ENCODE measurements at regions not wholly inside any gene's neighbourhood (a gene's known extent, or its start where the extent isn't known, plus 50 kb on each side); places are given as distances from the start of the nearest gene placed in this dataset.

DNA sequence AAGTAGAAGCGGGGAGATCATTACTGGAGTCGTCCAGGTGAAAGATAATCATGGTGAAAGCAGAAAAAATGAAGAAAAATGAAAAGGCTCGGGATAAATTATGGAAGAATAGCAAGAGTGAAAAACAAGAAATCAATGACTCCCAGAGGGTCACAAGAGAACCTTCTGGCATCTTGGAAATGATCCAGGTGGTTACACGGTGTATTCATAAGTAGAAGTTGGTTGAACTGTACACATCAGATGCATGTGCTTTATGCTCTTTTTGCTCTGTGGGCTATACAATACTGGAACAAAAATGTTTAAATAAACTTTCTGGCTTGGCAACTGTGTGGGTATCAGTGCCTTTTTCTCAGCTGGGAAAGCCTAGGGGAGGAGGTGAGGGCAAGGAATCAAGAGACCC, 348.9 kb downstream of the RND3 start:
- intact Hi-C loops (cut with DNase I; ENCODE audit: low total_unique reads): no loop called here
- H3K9me3 ChIP-seq: no peaks in the 10 kb centered on the region
- no peak overlapping the region for H3K27ac ChIP-seq
- TF ChIP-seq EP300 (IDR thresholded peaks at IDR 0.05): no peak
- no peak for TF ChIP-seq POLR2A (IDR thresholded peaks at IDR 0.05)
- TF ChIP-seq, protein P1, sequence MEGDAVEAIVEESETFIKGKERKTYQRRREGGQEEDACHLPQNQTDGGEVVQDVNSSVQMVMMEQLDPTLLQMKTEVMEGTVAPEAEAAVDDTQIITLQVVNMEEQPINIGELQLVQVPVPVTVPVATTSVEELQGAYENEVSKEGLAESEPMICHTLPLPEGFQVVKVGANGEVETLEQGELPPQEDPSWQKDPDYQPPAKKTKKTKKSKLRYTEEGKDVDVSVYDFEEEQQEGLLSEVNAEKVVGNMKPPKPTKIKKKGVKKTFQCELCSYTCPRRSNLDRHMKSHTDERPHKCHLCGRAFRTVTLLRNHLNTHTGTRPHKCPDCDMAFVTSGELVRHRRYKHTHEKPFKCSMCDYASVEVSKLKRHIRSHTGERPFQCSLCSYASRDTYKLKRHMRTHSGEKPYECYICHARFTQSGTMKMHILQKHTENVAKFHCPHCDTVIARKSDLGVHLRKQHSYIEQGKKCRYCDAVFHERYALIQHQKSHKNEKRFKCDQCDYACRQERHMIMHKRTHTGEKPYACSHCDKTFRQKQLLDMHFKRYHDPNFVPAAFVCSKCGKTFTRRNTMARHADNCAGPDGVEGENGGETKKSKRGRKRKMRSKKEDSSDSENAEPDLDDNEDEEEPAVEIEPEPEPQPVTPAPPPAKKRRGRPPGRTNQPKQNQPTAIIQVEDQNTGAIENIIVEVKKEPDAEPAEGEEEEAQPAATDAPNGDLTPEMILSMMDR (IDR thresholded peaks at IDR 0.05): no peak
- no peak for TF ChIP-seq POLR2AphosphoS5 (IDR thresholded peaks at IDR 0.05)
- H3K4me3 ChIP-seq: no peak overlapping the region
- WGBS, 5 donors: 80 to 86% (median 86%) methylated on average over 4 of the region's 4 CpGs
- H3K27me3 ChIP-seq: no peaks in the 10 kb centered on the region
- no peaks in the 10 kb centered on the region for H3K4me1 ChIP-seq
- no peaks in the 10 kb centered on the region for H3K36me3 ChIP-seq
- no peak for DNase-seq

DNA sequence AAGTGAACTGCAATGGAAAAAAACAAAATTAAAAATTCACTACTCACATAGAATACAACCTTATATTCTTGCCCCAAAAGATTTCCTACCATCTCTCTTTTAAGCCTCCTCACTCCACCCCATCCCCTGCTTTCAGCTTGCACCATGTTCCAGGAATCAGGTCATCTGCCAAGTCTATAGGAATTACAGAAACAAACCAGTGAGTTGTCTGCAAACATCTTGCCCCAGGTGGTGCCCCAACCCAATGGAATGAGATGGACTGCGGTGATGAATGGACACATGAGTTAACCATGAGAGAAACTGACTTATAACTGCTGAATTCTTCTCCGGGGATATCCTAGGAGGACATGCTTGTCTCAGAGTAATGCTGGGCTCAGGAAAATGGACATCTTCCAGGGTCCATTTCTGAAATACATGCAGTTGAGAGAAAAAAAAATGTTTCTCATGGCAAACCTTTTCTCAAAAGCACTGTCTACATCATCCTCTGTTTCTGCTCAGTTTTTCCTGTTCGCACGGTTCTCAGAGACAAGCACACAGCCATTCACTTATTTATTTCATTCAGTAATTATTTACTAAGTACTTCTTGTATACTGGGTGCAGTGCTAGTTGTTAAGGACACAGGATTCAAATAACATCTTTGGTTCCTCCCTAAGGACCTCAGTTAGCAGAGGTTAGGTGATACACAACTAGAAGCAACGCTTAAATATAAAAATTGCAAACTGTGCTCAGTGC, 350.0 kb downstream of the RND3 start:
- intact Hi-C loops (cut with DNase I; ENCODE audit: low total_unique reads): no loop called here
- Histone ChIP-seq H3K27me3 (no peaks in the 10 kb centered on the region), H3K36me3 (no peaks in the 10 kb centered on the region), H3K4me1 (no peaks in the 10 kb centered on the region), H3K9me3 (no peaks in the 10 kb centered on the region), H3K27ac (no peak overlapping the region), H3K4me3 (no peak overlapping the region)
- 81 to 91% (median 85%) methylated on average over 5 of the region's 5 CpGs for WGBS, 5 donors
- TF ChIP-seq, protein P1 (IDR thresholded peaks at IDR 0.05): no peak
- TF ChIP-seq EP300 (IDR thresholded peaks at IDR 0.05): no peak
- TF ChIP-seq POLR2A (IDR thresholded peaks at IDR 0.05): no peak
- TF ChIP-seq POLR2AphosphoS5 (IDR thresholded peaks at IDR 0.05): no peak
- DNase-seq: no peak

DNA sequence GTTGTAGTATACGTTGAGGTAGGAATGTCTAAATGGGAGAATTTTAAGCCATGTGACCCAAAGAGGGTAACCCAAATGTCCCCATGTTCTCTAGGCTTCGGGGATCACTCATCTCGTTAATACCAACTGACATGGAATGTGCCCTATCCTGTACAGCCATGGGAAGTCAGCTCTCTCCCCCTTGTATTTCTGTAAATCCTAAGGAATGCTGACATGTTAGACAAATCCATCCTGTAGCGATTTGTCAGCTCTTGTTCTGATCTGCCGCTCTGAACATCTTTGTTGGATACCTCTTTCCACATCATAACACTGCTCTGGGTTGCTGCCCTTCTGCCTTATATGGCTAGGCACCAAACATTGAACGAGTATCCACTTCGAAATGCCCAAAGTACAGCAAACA, 350.6 kb downstream of the RND3 start:
- no peaks in the 10 kb centered on the region for H3K4me1 ChIP-seq
- TF ChIP-seq POLR2AphosphoS5 (IDR thresholded peaks at IDR 0.05): no peak
- no peak for TF ChIP-seq EP300 (IDR thresholded peaks at IDR 0.05)
- TF ChIP-seq, protein P1 (IDR thresholded peaks at IDR 0.05): no peak
- no peak for TF ChIP-seq POLR2A (IDR thresholded peaks at IDR 0.05)
- intact Hi-C loops (cut with DNase I; ENCODE audit: low total_unique reads): no loop called here
- H3K27ac ChIP-seq: no peak overlapping the region
- H3K27me3 ChIP-seq: no peaks in the 10 kb centered on the region
- H3K9me3 ChIP-seq: no peaks in the 10 kb centered on the region
- 78 to 89% (median 82%) methylated on average over 7 of the region's 7 CpGs for WGBS, 5 donors
- no peak overlapping the region for H3K4me3 ChIP-seq
- DNase-seq: no peak
- no peaks in the 10 kb centered on the region for H3K36me3 ChIP-seq

DNA sequence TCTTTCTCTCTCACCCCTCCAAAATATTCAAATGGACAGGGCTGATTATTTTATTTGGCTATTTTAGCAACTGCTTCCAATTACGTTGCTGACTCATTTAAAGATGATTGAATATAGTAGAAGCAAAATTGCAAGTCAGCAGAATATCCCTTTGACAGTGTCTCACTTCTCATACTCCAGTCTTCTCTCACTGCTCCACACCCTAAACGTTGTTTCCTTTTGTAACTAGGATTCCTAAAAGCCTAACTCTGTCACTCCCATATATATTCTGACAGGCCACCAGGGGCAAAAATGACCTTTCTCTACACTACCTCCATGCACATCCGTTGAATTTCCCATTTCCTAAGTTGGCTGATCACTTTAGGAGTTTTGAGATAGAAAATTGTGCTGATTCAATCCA, 351.1 kb downstream of the RND3 start:
- no peaks in the 10 kb centered on the region for H3K9me3 ChIP-seq
- no peaks in the 10 kb centered on the region for H3K27me3 ChIP-seq
- intact Hi-C loops (cut with DNase I; ENCODE audit: low total_unique reads): no loop called here
- TF ChIP-seq EP300 (IDR thresholded peaks at IDR 0.05) (no peak), POLR2A (IDR thresholded peaks at IDR 0.05) (no peak), POLR2AphosphoS5 (IDR thresholded peaks at IDR 0.05) (no peak)
- TF ChIP-seq, protein P1 (IDR thresholded peaks at IDR 0.05): no peak
- H3K4me1 ChIP-seq: no peaks in the 10 kb centered on the region
- no peak for DNase-seq
- H3K4me3 ChIP-seq: no peak overlapping the region
- no peaks in the 10 kb centered on the region for H3K36me3 ChIP-seq
- WGBS, 5 donors: 73 to 79% (median 76%) methylated on average over 3 of the region's 3 CpGs
- no peak overlapping the region for H3K27ac ChIP-seq

Data from stomach (tissue), 8 donors.